ENCODE measurements at regions not wholly inside any gene's neighbourhood (a gene's known extent, or its start where the extent isn't known, plus 50 kb on each side); places are given as distances from the start of the nearest gene placed in this dataset.

GRCh38 chr10:3906511-3907111 is 121.6 kb upstream of the KLF6 start:
- Histone ChIP-seq H3K36me3 (no peaks in the 10 kb centered on the region), H3K4me3 (no peak overlapping the region), H3K4me1 (peaks cover 12% of the 10 kb centered on the region), H3K27ac (peak overlapping the region; percentile 37), H3K9me3 (no peaks in the 10 kb centered on the region), H3K27me3 (ENCODE audit: low read depth) (no peaks in the 10 kb centered on the region)
- intact Hi-C loops (cut with DNase I) = no loop called here
- peak; percentile 55 to 60 for ATAC-seq
- DNase-seq = no peak
- TF ChIP-seq CTCF (IDR thresholded peaks at IDR 0.05) = no peak

GRCh38 chr10:3904419-3904960 is 119.5 kb upstream of the KLF6 start:
- intact Hi-C loops (cut with DNase I) = no loop called here
- no peak for TF ChIP-seq CTCF (IDR thresholded peaks at IDR 0.05)
- H3K4me3 ChIP-seq = no peak overlapping the region
- no peak for DNase-seq
- peak; percentile 59 to 75 for ATAC-seq
- no peaks in the 10 kb centered on the region for H3K27me3 ChIP-seq (ENCODE audit: low read depth)
- peaks cover 12% of the 10 kb centered on the region for H3K4me1 ChIP-seq
- no peaks in the 10 kb centered on the region for H3K9me3 ChIP-seq
- H3K36me3 ChIP-seq = no peaks in the 10 kb centered on the region
- no peak overlapping the region for H3K27ac ChIP-seq

GRCh38 chr10:3902809-3903410 is 117.9 kb upstream of the KLF6 start:
- Histone ChIP-seq H3K27me3 (ENCODE audit: low read depth) (no peaks in the 10 kb centered on the region), H3K4me3 (no peak overlapping the region), H3K4me1 (peaks cover 12% of the 10 kb centered on the region), H3K27ac (no peak overlapping the region), H3K9me3 (no peaks in the 10 kb centered on the region), H3K36me3 (no peaks in the 10 kb centered on the region)
- intact Hi-C loops (cut with DNase I) = no loop called here
- ATAC-seq = no peak
- TF ChIP-seq CTCF (IDR thresholded peaks at IDR 0.05) = no peak
- no peak for DNase-seq

GRCh38 chr10:3902054-3902808 is 117.2 kb upstream of the KLF6 start:
- Histone ChIP-seq H3K27me3 (ENCODE audit: low read depth) (no peaks in the 10 kb centered on the region), H3K4me3 (no peak overlapping the region), H3K4me1 (peaks cover 12% of the 10 kb centered on the region), H3K36me3 (no peaks in the 10 kb centered on the region), H3K9me3 (no peaks in the 10 kb centered on the region), H3K27ac (no peak overlapping the region)
- no peak for DNase-seq
- TF ChIP-seq CTCF (IDR thresholded peaks at IDR 0.05) = no peak
- intact Hi-C loops (cut with DNase I) = no loop called here
- peak; percentile 38 to 57 for ATAC-seq

- intact Hi-C loops (cut with DNase I) = no loop called here
- no peak overlapping the region for H3K27ac ChIP-seq
- no peak for DNase-seq
- H3K36me3 ChIP-seq = no peaks in the 10 kb centered on the region
- no peaks in the 10 kb centered on the region for H3K9me3 ChIP-seq
- H3K4me1 ChIP-seq = peaks cover 12% of the 10 kb centered on the region
- no peaks in the 10 kb centered on the region for H3K27me3 ChIP-seq (ENCODE audit: low read depth)
- ATAC-seq = no peak
- no peak for TF ChIP-seq CTCF (IDR thresholded peaks at IDR 0.05)
- no peak overlapping the region for H3K4me3 ChIP-seq
Measured at GRCh38 chr10:3901370-3901769, 116.4 kb upstream of the KLF6 start.

Data from lower lobe of right lung (tissue), 2 donors.